HG03575 (cell line): ENCODE measurements at regions not wholly inside any gene's neighbourhood (a gene's known extent, or its start where the extent isn't known, plus 50 kb on each side); places are given as distances from the start of the nearest gene placed in this dataset.

Source experiments
- ATAC-seq: cut with Tn5 transposase; IDR thresholded peaks from one replicate; pipeline ENCODE4 v1.9.1; 2021; ENCODE audit not compliant: unreplicated experiment, insufficient number of reproducible peaks, low FRiP score; ENCODE audit errors: extremely low read depth

GRCh38 chr3:22089284-22089683, 338.3 kb upstream of the ZNF385D start:
- peak; percentile 86 for ATAC-seq

- no peak for ATAC-seq
These were observed 340.3 kb upstream of the ZNF385D start for GRCh38 chr3:22091329-22091728.

GRCh38 chr3:22098021-22098420, 347.0 kb upstream of the ZNF385D start:
- no peak for ATAC-seq

GRCh38 chr3:22101351-22101750, 350.3 kb upstream of the ZNF385D start:
- no peak for ATAC-seq

GRCh38 chr3:22101811-22102210, 350.8 kb upstream of the ZNF385D start:
- ATAC-seq = no peak

- ATAC-seq = no peak
These were observed 352.4 kb upstream of the ZNF385D start for GRCh38 chr3:22103423-22103822.

GRCh38 chr3:22106213-22106896, 355.3 kb upstream of the ZNF385D start:
- no peak for ATAC-seq

- ATAC-seq = no peak
These were observed 360.2 kb upstream of the ZNF385D start for GRCh38 chr3:22111226-22111625.

- ATAC-seq = no peak
These were observed 362.4 kb upstream of the ZNF385D start for GRCh38 chr3:22113453-22113852.

GRCh38 chr3:22115581-22115980, 364.6 kb upstream of the ZNF385D start:
- no peak for ATAC-seq

GRCh38 chr3:22117091-22117490, 366.1 kb upstream of the ZNF385D start:
- no peak for ATAC-seq

GRCh38 chr3:22117751-22118346, 366.8 kb upstream of the ZNF385D start:
- no peak for ATAC-seq

GRCh38 chr3:22118542-22118941, 367.5 kb upstream of the ZNF385D start:
- no peak for ATAC-seq

- ATAC-seq = no peak
These were observed 370.2 kb upstream of the ZNF385D start for GRCh38 chr3:22121068-22121701.

- ATAC-seq = peak; percentile 77
These were observed 371.6 kb upstream of the ZNF385D start for GRCh38 chr3:22122567-22122966.

- no peak for ATAC-seq
These were observed 378.1 kb upstream of the ZNF385D start for GRCh38 chr3:22129101-22129500.

GRCh38 chr3:22141769-22142168, 390.8 kb upstream of the ZNF385D start:
- ATAC-seq = no peak

GRCh38 chr3:22147161-22147560, 396.2 kb upstream of the ZNF385D start:
- ATAC-seq = no peak

GRCh38 chr3:22156868-22157267, 405.9 kb upstream of the ZNF385D start:
- no peak for ATAC-seq

GRCh38 chr3:22157848-22158247, 406.8 kb upstream of the ZNF385D start:
- ATAC-seq = no peak
